GM10266 (cell line): ENCODE measurements at regions not wholly inside any gene's neighbourhood (a gene's known extent, or its start where the extent isn't known, plus 50 kb on each side); places are given as distances from the start of the nearest gene placed in this dataset.

Source experiments
- DNase-seq: peaks from one replicate; pipeline ENCODE4 v3.0.0; 2012; ENCODE audit errors: extremely low spot score
- CTCF ChIP-seq: IDR thresholded peaks from 2 replicates; pipeline ENCODE4 v1.5.1; 2012; ENCODE audit warnings: mild to moderate bottlenecking, low read depth; ENCODE audit not compliant: control insufficient read depth, insufficient read depth; ENCODE audit errors: missing control alignments

- no peak for TF ChIP-seq CTCF
- DNase-seq = no peak
Measured at GRCh38 chr1:81388435-81388834, 412.3 kb upstream of the ADGRL2 start.

DNA sequence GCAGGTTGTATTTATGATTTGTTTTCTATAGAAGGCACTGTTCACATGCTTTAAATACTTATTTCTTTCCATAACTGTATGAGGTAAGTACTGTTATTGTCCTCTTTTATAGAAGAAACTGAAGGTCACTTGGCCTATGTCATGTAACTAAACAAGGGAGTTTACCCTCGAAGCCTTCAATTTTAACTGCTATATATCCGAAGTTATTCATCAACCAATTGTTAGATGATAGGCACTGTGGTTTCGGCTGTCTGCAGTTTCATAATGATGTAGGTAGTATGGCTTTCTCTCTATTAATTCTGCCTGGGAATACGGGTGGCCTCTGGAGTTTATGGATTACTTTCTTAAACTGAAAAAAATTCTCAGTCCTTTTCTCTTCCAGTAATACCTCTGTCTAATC lies 413.3 kb upstream of the ADGRL2 start:
- no peak for DNase-seq
- no peak for TF ChIP-seq CTCF

GRCh38 chr1:81382561-81382960 lies 418.2 kb upstream of the ADGRL2 start:
- DNase-seq = no peak
- TF ChIP-seq CTCF = no peak

- DNase-seq = no peak
- no peak for TF ChIP-seq CTCF
Measured at GRCh38 chr1:81381881-81382280, 418.9 kb upstream of the ADGRL2 start.

DNA sequence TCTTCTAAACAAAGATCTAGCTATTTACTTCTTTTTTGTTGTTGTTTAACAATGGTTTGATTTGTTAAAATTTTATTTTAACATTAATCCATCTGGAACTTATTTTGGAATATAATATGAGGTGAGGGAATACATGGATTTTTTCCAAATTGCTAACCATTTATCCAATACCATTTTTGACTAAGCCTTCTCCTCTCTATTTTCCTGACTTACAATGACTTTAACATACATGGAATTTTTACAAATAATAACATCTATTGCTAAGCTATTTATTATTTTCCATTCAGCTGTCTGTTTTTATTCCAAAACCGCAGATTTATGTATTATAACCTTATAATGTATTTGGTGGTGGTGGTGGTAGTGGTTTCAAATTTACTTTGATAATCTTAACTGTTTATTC lies 420.3 kb upstream of the ADGRL2 start:
- DNase-seq = no peak
- no peak for TF ChIP-seq CTCF

- DNase-seq = no peak
- TF ChIP-seq CTCF = no peak
Measured at GRCh38 chr1:81379430-81379829, 421.3 kb upstream of the ADGRL2 start.

- no peak for TF ChIP-seq CTCF
- peak; percentile 2 for DNase-seq
Measured at GRCh38 chr1:81377406-81377805, 423.3 kb upstream of the ADGRL2 start.
